Heart left ventricle (tissue), 13 donors: ENCODE measurements at regions not wholly inside any gene's neighbourhood (a gene's known extent, or its start where the extent isn't known, plus 50 kb on each side); places are given as distances from the start of the nearest gene placed in this dataset.

ENCODE experiments used
- CTCF ChIP-seq, 12 donors: fragments of 200-600 bp; sonication (generic) in 4 of 12; IDR thresholded peaks; one replicate each; pipeline versions ENCODE4 v1.5.0 to v1.8.0; 2018 to 2022; ENCODE audit warnings: antibody characterized with exemption in 12 of 12, mild to moderate bottlenecking in 5 of 12
- POLR2A ChIP-seq, 2 donors: fragments of 450-650 bp; IDR thresholded peaks; one replicate each; pipeline ENCODE4 v1.6.1; 2017; ENCODE audit warnings: antibody characterized with exemption in 2 of 2, mild to moderate bottlenecking in 2 of 2, moderate library complexity in 2 of 2
- donor health status: ischemic (EF 13 %, LVEDD 7.1; RV severe dilation, severe dysfunction).
- donor health status: DM: no; HTN: yes; CAD: no.
- donor health status: DM: no; HTN: no; CAD: no.
- donor health status: ischemic (EF 25% LVEDD 6.9; RV normal size, moderate dysfunction).
- donor health status: ischemic (EF 25% LVEDD 5.7; RV mildly dilated, moderate dysfunction).
- donor health status: ischemic (EF 35%, LVEDD 5.7; RV mildly dilated, moderate dysfunction).
- donor health status: nonischemic (EF 11% LVEDD 7.7; RV severe dilation, severe dysfunction).
- donor health status: DM: yes; HTN: yes; CAD: no.
- donor health status: PGD.
- donor health status: ischemic (EF 29% LVEDD 5.4; RV normal size, mild dysfunction).
- donor health status: nonischemic (EF 23%, LVEDD 6.1; RV moderate dilation, normal function).

- TF ChIP-seq CTCF (IDR thresholded peaks at IDR 0.05) (no peak), POLR2A (IDR thresholded peaks at IDR 0.05) (no peak)
Observed at GRCh38 chr12:105468464-105468863, 138.0 kb downstream of the C12orf75 start.
